HepG2 (cell line): ENCODE measurements at regions not wholly inside any gene's neighbourhood (a gene's known extent, or its start where the extent isn't known, plus 50 kb on each side); places are given as distances from the start of the nearest gene placed in this dataset.

ENCODE experiments used
- ATAC-seq: fragments of 200-7000 bp; cut with Tn5 transposase; 3 replicates; pipeline ENCODE4 v1.9.1; 2020; ENCODE audit warnings: mild to moderate bottlenecking, moderate library complexity
- BruUV-seq: library from RNA; stranded (reverse); fragments of 400-500 nt; replicated peaks from 2 replicates; lab custom pipeline; 2021; lab: Mats Ljungman, UMichigan
- CTCF ChIA-PET: fragments of 300-600 bp; formaldehyde crosslinking; extraction: SDS; loops from one replicate; lab custom pipeline; 2021; ENCODE audit warnings: low total read pairs, inconsistent platforms, low intra/inter-chr PET ratio; lab: Yijun Ruan, JAX
- POLR2A ChIA-PET: fragments of 350-600 bp; sonication (Branson Sonifier 250); formaldehyde crosslinking; loops from one replicate; lab custom pipeline; 2020; ENCODE audit warnings: antibody characterized with exemption, inconsistent platforms; lab: Yijun Ruan, JAX
- DNase-seq: peaks from one replicate; pipeline ENCODE4 v3.0.0-alpha.2; 2015; ENCODE audit warnings: low spot score
- FAIRE-seq: peaks from 3 replicates; lab custom pipeline; 2011; peaks lifted over from hg19 to GRCh38; lab: Jason Lieb, UNC
- H2AFZ ChIP-seq: one replicate; pipeline ENCODE4 v1.6.1; 2011; ENCODE audit warnings: low read length, inconsistent platforms
- H3K27ac ChIP-seq: fragments of 300-600 bp; 3 replicates; pipeline ENCODE4 v1.8.0; 2011; ENCODE audit warnings: mixed run types, mild to moderate bottlenecking, mixed read lengths, low read length, inconsistent platforms; ENCODE audit not compliant: insufficient read depth; ENCODE audit errors: extremely low read length
- H3K27me3 ChIP-seq, 2 experiments: fragments of 200-600 bp in 1 of 2; 2 replicates in 1 of 2; 3 replicates in 1 of 2; pipeline versions ENCODE4 v1.6.0 to v1.8.0; 2011; ENCODE audit warnings: low read length in 2 of 2, mild to moderate bottlenecking in 2 of 2, moderate library complexity in 2 of 2, inconsistent platforms in 1 of 2; ENCODE audit not compliant: insufficient read depth in 2 of 2, control insufficient read depth in 1 of 2
- H3K36me3 ChIP-seq, 2 experiments: fragments of 200-600 bp in 1 of 2; replicated peaks in 1 of 2; 2 replicates in 1 of 2; 3 replicates in 1 of 2; pipeline versions ENCODE4 v1.5.1 to v1.8.0; 2011; ENCODE audit warnings: low read length in 2 of 2, inconsistent platforms in 1 of 2; ENCODE audit not compliant: insufficient read depth in 2 of 2, control insufficient read depth in 1 of 2
- H3K4me1 ChIP-seq: 2 replicates; pipeline ENCODE4 v1.5.1; 2012; ENCODE audit warnings: low read length, inconsistent platforms; ENCODE audit not compliant: insufficient read depth
- H3K4me2 ChIP-seq: 2 replicates; pipeline ENCODE4 v1.6.0; 2011; ENCODE audit warnings: low read depth, low read length, inconsistent platforms
- H3K4me3 ChIP-seq, 3 experiments: fragments of 200-600 bp in 1 of 3; sonication (generic), shearing (Covaris generic) in 1 of 3; replicated peaks in 1 of 3; 2 replicates each; pipeline ENCODE4 v1.5.1; 2011 to 2016; ENCODE audit warnings: low read length in 3 of 3, inconsistent platforms in 2 of 3, low read depth in 2 of 3, mild to moderate bottlenecking in 2 of 3, control low read depth in 1 of 3, mixed read lengths in 1 of 3; ENCODE audit not compliant: insufficient read depth in 1 of 3
- H3K79me2 ChIP-seq: one replicate; pipeline ENCODE4 v1.6.1; 2011; ENCODE audit warnings: low read length, inconsistent platforms; ENCODE audit not compliant: insufficient read depth
- H3K9ac ChIP-seq: 2 replicates; pipeline ENCODE4 v1.6.0; 2011; ENCODE audit warnings: mild to moderate bottlenecking, low read depth, low read length, inconsistent platforms; ENCODE audit not compliant: insufficient read depth
- H3K9me3 ChIP-seq: 2 replicates; pipeline ENCODE4 v1.5.1; 2012; ENCODE audit warnings: mild to moderate bottlenecking, low read length
- H4K20me1 ChIP-seq: 2 replicates; pipeline ENCODE4 v1.6.0; 2011; ENCODE audit warnings: inconsistent platforms, mild to moderate bottlenecking, low read length, moderate library complexity; ENCODE audit not compliant: insufficient read depth
- FOSL2 ChIP-seq: sonication (generic); formaldehyde crosslinking; IDR thresholded peaks from 2 replicates; pipeline ENCODE4 v1.4.0; 2020; ENCODE audit warnings: missing genetic modification reagents
- GATAD1 ChIP-seq: IDR thresholded peaks from 2 replicates; pipeline ENCODE4 v1.6.1; 2016; ENCODE audit warnings: missing genetic modification reagents, missing compliant biosample characterization
- HOXA3 ChIP-seq: sonication (generic); formaldehyde crosslinking; IDR thresholded peaks from 2 replicates; pipeline ENCODE4 v1.5.0; 2020; ENCODE audit warnings: missing genetic modification reagents
- KDM2A ChIP-seq: sonication (generic); formaldehyde crosslinking; IDR thresholded peaks from 2 replicates; pipeline ENCODE4 v1.4.0; 2020; ENCODE audit warnings: low read depth, missing genetic modification reagents, borderline replicate concordance
- NCOR1 ChIP-seq: fragments of 200-600 bp; sonication (generic); IDR thresholded peaks from 2 replicates; pipeline ENCODE4 v1.7.0; 2017; ENCODE audit warnings: antibody characterized with exemption, low read length, borderline replicate concordance
- SP140L ChIP-seq: sonication (generic); formaldehyde crosslinking; IDR thresholded peaks from 2 replicates; pipeline ENCODE4 v1.4.0; 2020; ENCODE audit warnings: missing genetic modification reagents, borderline replicate concordance
- SRSF9 ChIP-seq: fragments of 200-400 bp; formaldehyde crosslinking; IDR thresholded peaks from 2 replicates; pipeline ENCODE4 v1.6.1; 2018; ENCODE audit warnings: borderline replicate concordance, mild to moderate bottlenecking, low read depth, low read length; ENCODE audit not compliant: insufficient read depth, poor library complexity, severe bottlenecking
- ZIK1 ChIP-seq: sonication (generic); formaldehyde crosslinking; IDR thresholded peaks from 2 replicates; pipeline ENCODE4 v1.5.0; 2020; ENCODE audit warnings: mild to moderate bottlenecking, low read depth, missing genetic modification reagents, borderline replicate concordance
- ZNF431 ChIP-seq: sonication (generic); formaldehyde crosslinking; IDR thresholded peaks from 2 replicates; pipeline ENCODE4 v1.9.0; 2022; ENCODE audit warnings: missing genetic modification reagents, low read depth, mild to moderate bottlenecking, borderline replicate concordance
- ZNF615 ChIP-seq: sonication (generic); formaldehyde crosslinking; IDR thresholded peaks from 2 replicates; pipeline ENCODE4 v1.5.0; 2020; ENCODE audit warnings: mild to moderate bottlenecking, missing genetic modification reagents, borderline replicate concordance
- ZNF788 ChIP-seq: sonication (generic); formaldehyde crosslinking; IDR thresholded peaks from 2 replicates; pipeline ENCODE4 v1.5.0; 2020; ENCODE audit warnings: mild to moderate bottlenecking, missing genetic modification reagents, borderline replicate concordance
- WGBS: methylation state at CpG from one replicate; pipeline ENCODE4 v1.1.6; 2017; ENCODE audit warnings: low lambda C conversion rate; 5-methylcytosine and 5-hydroxymethylcytosine counted together
- in situ Hi-C: cut with HindIII; loops from 2 replicates; pipeline ENCODE4 v1.10.0; 2017; ENCODE audit warnings: low pct_unique_long_range_greater_than_20kb; ENCODE audit not compliant: extremely low pct_ligation_motif_present
- intact Hi-C: fragments of 100-400 bp; cut with micrococcal nuclease; formaldehyde crosslinking; loops from one replicate; pipeline ENCODE4 v1.10.0; 2022; ENCODE audit not compliant: unreplicated experiment
- TF ChIP-seq, protein P1 (sequence below): sonication (generic); formaldehyde crosslinking; IDR thresholded peaks from 2 replicates; pipeline ENCODE4 v1.4.0; 2020; ENCODE audit warnings: missing genetic modification reagents
- TF ChIP-seq, protein P2 (sequence below): sonication (generic); formaldehyde crosslinking; IDR thresholded peaks from 2 replicates; pipeline ENCODE4 v1.8.0; 2022; ENCODE audit warnings: mild to moderate bottlenecking, missing genetic modification reagents, borderline replicate concordance
- TF ChIP-seq, protein P3 (sequence below): sonication (generic); formaldehyde crosslinking; IDR thresholded peaks from 2 replicates; pipeline ENCODE4 v1.4.0; 2020; ENCODE audit warnings: mild to moderate bottlenecking, low read depth, missing genetic modification reagents
- TF ChIP-seq, protein P4 (sequence below): sonication (generic); formaldehyde crosslinking; IDR thresholded peaks from 2 replicates; pipeline ENCODE4 v1.5.0; 2020; ENCODE audit warnings: missing genetic modification reagents

GRCh38 chr5:180436275-180436674, 57.9 kb upstream of the CNOT6 start:
- FAIRE-seq (no peak), DNase-seq (no peak), ATAC-seq (no peak)
- no peak overlapping the region for H2AFZ ChIP-seq
- H3K4me3 ChIP-seq, result no peak overlapping the region
- H3K27me3 ChIP-seq, result peaks cover 0 to 11% of the 10 kb centered on the region in 2 experiments; a peak in 1 of 5 replicates
- no peak overlapping the region for H3K4me2 ChIP-seq
- intact Hi-C loops, result no loop called here
- H3K9me3 ChIP-seq, result no peaks in the 10 kb centered on the region
- WGBS, result 0% methylated on average over 2 of the region's 13 CpGs
- POLR2A ChIA-PET, result no interaction called here
- no peaks in the 10 kb centered on the region for H4K20me1 ChIP-seq
- H3K4me1 ChIP-seq, result peaks cover 2% of the 10 kb centered on the region; the same call in 1 of the 2 replicates
- no peaks in the 10 kb centered on the region for H3K79me2 ChIP-seq
- no TSS peak for BruUV-seq
- TF ChIP-seq FOSL2 (CRISPR knock-in tag) (no peak), HOXA3 (CRISPR knock-in tag) (no peak), ZIK1 (CRISPR knock-in tag) (no peak), ZNF615 (CRISPR knock-in tag) (no peak), ZNF431 (no peak), ZNF788 (no peak), GATAD1 (no peak), KDM2A (no peak), NCOR1 (no peak), SRSF9 (no peak), SP140L (CRISPR knock-in tag) (no peak)
- TF ChIP-seq, protein P1, sequence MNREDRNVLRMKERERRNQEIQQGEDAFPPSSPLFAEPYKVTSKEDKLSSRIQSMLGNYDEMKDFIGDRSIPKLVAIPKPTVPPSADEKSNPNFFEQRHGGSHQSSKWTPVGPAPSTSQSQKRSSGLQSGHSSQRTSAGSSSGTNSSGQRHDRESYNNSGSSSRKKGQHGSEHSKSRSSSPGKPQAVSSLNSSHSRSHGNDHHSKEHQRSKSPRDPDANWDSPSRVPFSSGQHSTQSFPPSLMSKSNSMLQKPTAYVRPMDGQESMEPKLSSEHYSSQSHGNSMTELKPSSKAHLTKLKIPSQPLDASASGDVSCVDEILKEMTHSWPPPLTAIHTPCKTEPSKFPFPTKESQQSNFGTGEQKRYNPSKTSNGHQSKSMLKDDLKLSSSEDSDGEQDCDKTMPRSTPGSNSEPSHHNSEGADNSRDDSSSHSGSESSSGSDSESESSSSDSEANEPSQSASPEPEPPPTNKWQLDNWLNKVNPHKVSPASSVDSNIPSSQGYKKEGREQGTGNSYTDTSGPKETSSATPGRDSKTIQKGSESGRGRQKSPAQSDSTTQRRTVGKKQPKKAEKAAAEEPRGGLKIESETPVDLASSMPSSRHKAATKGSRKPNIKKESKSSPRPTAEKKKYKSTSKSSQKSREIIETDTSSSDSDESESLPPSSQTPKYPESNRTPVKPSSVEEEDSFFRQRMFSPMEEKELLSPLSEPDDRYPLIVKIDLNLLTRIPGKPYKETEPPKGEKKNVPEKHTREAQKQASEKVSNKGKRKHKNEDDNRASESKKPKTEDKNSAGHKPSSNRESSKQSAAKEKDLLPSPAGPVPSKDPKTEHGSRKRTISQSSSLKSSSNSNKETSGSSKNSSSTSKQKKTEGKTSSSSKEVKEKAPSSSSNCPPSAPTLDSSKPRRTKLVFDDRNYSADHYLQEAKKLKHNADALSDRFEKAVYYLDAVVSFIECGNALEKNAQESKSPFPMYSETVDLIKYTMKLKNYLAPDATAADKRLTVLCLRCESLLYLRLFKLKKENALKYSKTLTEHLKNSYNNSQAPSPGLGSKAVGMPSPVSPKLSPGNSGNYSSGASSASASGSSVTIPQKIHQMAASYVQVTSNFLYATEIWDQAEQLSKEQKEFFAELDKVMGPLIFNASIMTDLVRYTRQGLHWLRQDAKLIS, result no peak
- TF ChIP-seq, protein P2, sequence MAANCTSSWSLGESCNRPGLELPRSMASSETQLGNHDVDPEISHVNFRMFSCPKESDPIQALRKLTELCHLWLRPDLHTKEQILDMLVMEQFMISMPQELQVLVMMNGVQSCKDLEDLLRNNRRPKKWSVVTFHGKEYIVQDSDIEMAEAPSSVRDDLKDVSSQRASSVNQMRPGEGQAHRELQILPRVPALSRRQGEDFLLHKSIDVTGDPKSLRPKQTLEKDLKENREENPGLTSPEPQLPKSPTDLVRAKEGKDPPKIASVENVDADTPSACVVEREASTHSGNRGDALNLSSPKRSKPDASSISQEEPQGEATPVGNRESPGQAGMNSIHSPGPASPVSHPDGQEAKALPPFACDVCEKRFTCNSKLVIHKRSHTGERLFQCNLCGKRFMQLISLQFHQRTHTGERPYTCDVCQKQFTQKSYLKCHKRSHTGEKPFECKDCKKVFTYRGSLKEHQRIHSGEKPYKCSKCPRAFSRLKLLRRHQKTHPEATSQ (CRISPR knock-in tag), result no peak
- TF ChIP-seq, protein P3, sequence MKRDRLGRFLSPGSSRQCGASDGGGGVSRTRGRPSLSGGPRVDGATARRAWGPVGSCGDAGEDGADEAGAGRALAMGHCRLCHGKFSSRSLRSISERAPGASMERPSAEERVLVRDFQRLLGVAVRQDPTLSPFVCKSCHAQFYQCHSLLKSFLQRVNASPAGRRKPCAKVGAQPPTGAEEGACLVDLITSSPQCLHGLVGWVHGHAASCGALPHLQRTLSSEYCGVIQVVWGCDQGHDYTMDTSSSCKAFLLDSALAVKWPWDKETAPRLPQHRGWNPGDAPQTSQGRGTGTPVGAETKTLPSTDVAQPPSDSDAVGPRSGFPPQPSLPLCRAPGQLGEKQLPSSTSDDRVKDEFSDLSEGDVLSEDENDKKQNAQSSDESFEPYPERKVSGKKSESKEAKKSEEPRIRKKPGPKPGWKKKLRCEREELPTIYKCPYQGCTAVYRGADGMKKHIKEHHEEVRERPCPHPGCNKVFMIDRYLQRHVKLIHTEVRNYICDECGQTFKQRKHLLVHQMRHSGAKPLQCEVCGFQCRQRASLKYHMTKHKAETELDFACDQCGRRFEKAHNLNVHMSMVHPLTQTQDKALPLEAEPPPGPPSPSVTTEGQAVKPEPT (CRISPR knock-in tag), result no peak
- TF ChIP-seq, protein P4, sequence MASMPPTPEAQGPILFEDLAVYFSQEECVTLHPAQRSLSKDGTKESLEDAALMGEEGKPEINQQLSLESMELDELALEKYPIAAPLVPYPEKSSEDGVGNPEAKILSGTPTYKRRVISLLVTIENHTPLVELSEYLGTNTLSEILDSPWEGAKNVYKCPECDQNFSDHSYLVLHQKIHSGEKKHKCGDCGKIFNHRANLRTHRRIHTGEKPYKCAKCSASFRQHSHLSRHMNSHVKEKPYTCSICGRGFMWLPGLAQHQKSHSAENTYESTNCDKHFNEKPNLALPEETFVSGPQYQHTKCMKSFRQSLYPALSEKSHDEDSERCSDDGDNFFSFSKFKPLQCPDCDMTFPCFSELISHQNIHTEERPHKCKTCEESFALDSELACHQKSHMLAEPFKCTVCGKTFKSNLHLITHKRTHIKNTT (CRISPR knock-in tag), result no peak
- H3K27ac ChIP-seq, result no peak overlapping the region
- no peaks in the 10 kb centered on the region for H3K36me3 ChIP-seq
- CTCF ChIA-PET, result no interaction called here
- no peak overlapping the region for H3K9ac ChIP-seq
- in situ Hi-C loops, result no loop called here
